ENCODE measurements at regions not wholly inside any gene's neighbourhood (a gene's known extent, or its start where the extent isn't known, plus 50 kb on each side); places are given as distances from the start of the nearest gene placed in this dataset.

GRCh38 chr20:52665441-52665840 is 306.7 kb upstream of the TSHZ2 start:
- TF ChIP-seq CTCF (conservative IDR thresholded peaks at IDR 0.05): no peak
- H3K27ac ChIP-seq: no peak overlapping the region

DNA sequence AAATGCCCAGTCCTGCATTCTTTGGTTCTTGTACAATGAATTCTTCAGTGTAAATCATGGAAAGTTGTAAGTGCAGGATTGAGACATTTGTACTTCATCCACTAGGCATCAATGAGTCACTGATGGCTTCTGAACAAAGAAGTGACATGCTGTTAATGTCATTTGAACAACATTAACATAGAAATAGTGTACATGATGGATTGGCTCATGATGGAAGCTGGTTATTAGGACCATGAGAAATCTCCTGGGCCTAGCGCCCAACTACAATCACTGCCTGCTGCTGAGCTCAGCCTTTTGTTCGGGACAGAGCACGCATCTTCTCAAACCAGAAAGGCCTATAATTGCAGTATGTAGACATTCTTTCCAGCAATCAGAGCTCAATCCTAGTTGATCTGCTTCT is 316.8 kb upstream of the TSHZ2 start:
- no peak overlapping the region for H3K27ac ChIP-seq
- no peak for TF ChIP-seq CTCF (conservative IDR thresholded peaks at IDR 0.05)

GRCh38 chr20:52654567-52654966 is 317.6 kb upstream of the TSHZ2 start:
- TF ChIP-seq CTCF (conservative IDR thresholded peaks at IDR 0.05): no peak
- H3K27ac ChIP-seq: no peak overlapping the region

GRCh38 chr20:52652271-52652670 is 319.9 kb upstream of the TSHZ2 start:
- no peak overlapping the region for H3K27ac ChIP-seq
- TF ChIP-seq CTCF (conservative IDR thresholded peaks at IDR 0.05): no peak

DNA sequence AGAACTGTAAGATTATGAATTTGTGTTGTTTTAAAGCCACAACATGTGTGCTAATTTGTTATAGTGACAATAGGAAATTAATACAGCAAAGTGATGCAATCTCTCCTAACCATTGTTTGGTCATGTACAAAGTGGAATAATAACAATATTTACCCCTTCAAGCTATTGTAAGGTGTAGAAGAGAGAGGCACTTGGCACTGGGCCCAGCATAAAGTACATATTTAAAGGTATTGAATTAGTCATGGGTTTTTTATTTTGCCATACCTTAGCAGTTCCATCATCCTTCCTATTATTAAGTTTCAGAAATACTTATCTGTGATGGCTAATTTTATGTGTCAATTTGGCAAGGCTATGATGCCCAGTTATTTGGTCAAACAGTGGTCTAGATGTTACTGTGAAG is 322.4 kb upstream of the TSHZ2 start:
- TF ChIP-seq CTCF (conservative IDR thresholded peaks at IDR 0.05): no peak
- no peak overlapping the region for H3K27ac ChIP-seq

GRCh38 chr20:52645822-52646221 is 326.3 kb upstream of the TSHZ2 start:
- TF ChIP-seq CTCF (conservative IDR thresholded peaks at IDR 0.05): no peak
- H3K27ac ChIP-seq: no peak overlapping the region

- no peak for TF ChIP-seq CTCF (conservative IDR thresholded peaks at IDR 0.05)
- no peak overlapping the region for H3K27ac ChIP-seq
These were observed 329.1 kb upstream of the TSHZ2 start for GRCh38 chr20:52643034-52643433.

DNA sequence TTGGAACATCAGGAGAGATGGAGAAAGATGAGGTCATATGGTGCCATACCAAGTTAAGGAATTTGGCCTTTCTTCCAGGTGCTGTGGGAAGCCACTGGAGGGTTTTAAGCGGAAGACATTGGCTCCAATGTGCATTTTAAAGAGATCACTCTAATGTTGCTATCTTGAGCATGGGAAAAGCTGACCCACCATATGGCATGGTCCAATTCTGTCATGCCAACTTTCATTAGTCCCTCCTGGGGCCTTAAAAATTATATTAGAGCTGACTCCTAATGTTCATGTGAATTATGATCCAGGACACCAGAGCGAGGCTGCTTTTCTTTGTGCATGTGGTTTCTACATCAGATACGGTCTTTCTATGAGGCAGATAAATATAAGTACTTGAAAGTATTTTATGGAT is 335.0 kb upstream of the TSHZ2 start:
- TF ChIP-seq CTCF (conservative IDR thresholded peaks at IDR 0.05): no peak
- no peak overlapping the region for H3K27ac ChIP-seq

All from VCaP (cell line).